ENCODE measurements at regions not wholly inside any gene's neighbourhood (a gene's known extent, or its start where the extent isn't known, plus 50 kb on each side); places are given as distances from the start of the nearest gene placed in this dataset.

DNA sequence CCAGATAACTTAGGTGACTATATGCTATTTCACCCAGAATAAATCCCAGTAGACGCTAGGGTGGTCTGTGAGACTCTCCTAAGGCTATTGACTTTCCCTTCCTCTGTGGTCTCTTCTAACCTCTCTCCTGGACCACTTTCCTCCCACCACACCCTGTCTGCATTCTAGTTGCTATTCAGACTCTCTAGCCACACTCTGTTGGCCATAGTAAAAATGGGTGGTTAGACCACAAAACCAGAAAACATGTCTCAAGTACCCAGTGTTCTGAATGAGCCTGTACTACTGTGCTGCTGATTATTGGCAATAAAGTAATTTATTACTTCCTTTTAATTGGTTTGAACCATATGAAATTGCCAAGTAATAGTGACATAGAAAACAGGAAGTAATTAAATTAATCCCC, 240.8 kb downstream of the KIF20B start:
- no peak overlapping the region for H3K4me3 ChIP-seq
- 0 to 93% (median 89%) methylated on average over 1 of the region's 1 CpG for WGBS, 3 donors

DNA sequence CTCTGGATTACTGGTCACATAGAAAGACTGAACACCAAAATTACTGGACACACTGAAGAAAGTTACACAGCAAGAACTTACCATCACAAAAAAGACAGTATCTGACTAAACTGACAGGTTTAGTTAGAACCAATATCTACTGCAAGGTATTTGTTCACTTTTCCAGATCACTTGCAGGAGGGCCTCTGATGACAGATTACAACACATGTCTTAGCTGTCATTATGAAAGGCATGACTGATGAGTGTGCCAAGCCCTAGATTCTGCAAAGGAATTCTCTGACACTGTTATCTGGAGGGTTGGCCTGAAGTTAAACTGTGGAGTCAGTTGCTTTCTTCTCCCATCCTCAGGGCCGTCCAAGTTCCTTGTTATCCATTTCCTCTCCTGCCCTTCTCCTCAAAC, 242.7 kb downstream of the KIF20B start:
- WGBS, 3 donors, result 33 to 48% (median 42%) methylated on average over 1 of the region's 1 CpG
- intact Hi-C loops (cut with DNase I), result no loop called here
- no peaks in the 10 kb centered on the region for H3K27me3 ChIP-seq (ENCODE audit: insufficient read depth in 3 of 3, low read length in 2 of 3)
- ATAC-seq (no peak), DNase-seq (no peak)
- TF ChIP-seq, protein P1, sequence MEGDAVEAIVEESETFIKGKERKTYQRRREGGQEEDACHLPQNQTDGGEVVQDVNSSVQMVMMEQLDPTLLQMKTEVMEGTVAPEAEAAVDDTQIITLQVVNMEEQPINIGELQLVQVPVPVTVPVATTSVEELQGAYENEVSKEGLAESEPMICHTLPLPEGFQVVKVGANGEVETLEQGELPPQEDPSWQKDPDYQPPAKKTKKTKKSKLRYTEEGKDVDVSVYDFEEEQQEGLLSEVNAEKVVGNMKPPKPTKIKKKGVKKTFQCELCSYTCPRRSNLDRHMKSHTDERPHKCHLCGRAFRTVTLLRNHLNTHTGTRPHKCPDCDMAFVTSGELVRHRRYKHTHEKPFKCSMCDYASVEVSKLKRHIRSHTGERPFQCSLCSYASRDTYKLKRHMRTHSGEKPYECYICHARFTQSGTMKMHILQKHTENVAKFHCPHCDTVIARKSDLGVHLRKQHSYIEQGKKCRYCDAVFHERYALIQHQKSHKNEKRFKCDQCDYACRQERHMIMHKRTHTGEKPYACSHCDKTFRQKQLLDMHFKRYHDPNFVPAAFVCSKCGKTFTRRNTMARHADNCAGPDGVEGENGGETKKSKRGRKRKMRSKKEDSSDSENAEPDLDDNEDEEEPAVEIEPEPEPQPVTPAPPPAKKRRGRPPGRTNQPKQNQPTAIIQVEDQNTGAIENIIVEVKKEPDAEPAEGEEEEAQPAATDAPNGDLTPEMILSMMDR (IDR thresholded peaks at IDR 0.05), result no peak
- no peak overlapping the region for H3K27ac ChIP-seq
- H3K4me1 ChIP-seq, result no peaks in the 10 kb centered on the region
- H3K4me3 ChIP-seq, result no peak overlapping the region
- no peaks in the 10 kb centered on the region for H3K9me3 ChIP-seq
- no peaks in the 10 kb centered on the region for H3K36me3 ChIP-seq (ENCODE audit: insufficient read depth in 1 of 2, low read depth in 1 of 2)

More for the DNA sequence above, 240.8 kb downstream of the KIF20B start:
- intact Hi-C loops (cut with DNase I), result no loop called here
- TF ChIP-seq, protein P1 (IDR thresholded peaks at IDR 0.05), result no peak
- no peaks in the 10 kb centered on the region for H3K4me1 ChIP-seq
- no peak for DNase-seq
- H3K27me3 ChIP-seq (ENCODE audit: insufficient read depth in 3 of 3, low read length in 2 of 3), result no peaks in the 10 kb centered on the region
- no peaks in the 10 kb centered on the region for H3K9me3 ChIP-seq
- H3K27ac ChIP-seq, result no peak overlapping the region
- no peaks in the 10 kb centered on the region for H3K36me3 ChIP-seq (ENCODE audit: insufficient read depth in 1 of 2, low read depth in 1 of 2)
- no peak for ATAC-seq

DNA sequence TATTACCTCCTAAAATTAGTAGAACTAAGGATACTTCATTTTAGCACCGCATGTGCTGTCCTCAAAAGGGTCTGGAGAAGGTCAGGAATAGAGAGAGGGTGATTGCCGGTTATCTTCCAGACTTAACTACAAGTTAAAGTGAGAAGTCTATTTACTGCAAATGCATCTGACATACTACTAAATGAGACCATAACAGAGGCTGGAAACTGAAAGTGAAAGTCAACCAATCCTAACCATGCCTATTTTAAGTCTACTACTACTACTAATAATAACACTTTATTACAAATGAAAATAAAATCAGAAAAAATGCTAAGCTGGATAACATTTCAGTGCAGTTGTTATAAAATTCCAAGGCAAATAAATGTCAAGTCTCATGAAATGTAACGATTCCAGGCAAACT, 244.7 kb downstream of the KIF20B start:
- no peak for ATAC-seq

DNA sequence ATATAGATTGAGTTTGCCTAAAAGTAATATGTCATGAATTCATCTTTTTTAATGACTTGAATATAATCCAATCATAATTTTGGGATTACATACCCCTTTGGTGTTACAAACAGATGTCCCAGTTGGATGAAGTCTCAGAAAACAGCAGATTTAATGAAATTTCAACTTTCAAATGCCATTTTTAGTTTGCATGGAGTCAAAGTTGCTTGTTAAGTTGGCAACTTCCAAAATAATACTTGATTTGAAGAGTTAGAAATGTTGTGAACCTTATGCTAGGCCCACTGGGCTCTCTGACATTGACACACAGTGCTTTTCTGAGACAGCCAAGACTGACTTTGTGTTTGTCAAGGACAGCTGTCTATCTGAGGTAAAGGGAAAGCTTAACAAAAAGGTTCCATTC, 248.1 kb downstream of the KIF20B start:
- H3K27ac ChIP-seq, result no peak overlapping the region
- no peaks in the 10 kb centered on the region for H3K9me3 ChIP-seq
- TF ChIP-seq, protein P1 (IDR thresholded peaks at IDR 0.05), result no peak

More for the DNA sequence above, 244.7 kb downstream of the KIF20B start:
- TF ChIP-seq, protein P1 (IDR thresholded peaks at IDR 0.05), result no peak
- H3K4me3 ChIP-seq, result no peak overlapping the region
- no peak for DNase-seq
- H3K9me3 ChIP-seq, result no peaks in the 10 kb centered on the region
- no peak overlapping the region for H3K27ac ChIP-seq
- no peaks in the 10 kb centered on the region for H3K4me1 ChIP-seq
- intact Hi-C loops (cut with DNase I), result no loop called here
- H3K27me3 ChIP-seq (ENCODE audit: insufficient read depth in 3 of 3, low read length in 2 of 3), result no peaks in the 10 kb centered on the region
- H3K36me3 ChIP-seq (ENCODE audit: insufficient read depth in 1 of 2, low read depth in 1 of 2), result no peaks in the 10 kb centered on the region
- WGBS, 3 donors, result 48 to 62% (median 54%) methylated on average over 3 of the region's 3 CpGs

DNA sequence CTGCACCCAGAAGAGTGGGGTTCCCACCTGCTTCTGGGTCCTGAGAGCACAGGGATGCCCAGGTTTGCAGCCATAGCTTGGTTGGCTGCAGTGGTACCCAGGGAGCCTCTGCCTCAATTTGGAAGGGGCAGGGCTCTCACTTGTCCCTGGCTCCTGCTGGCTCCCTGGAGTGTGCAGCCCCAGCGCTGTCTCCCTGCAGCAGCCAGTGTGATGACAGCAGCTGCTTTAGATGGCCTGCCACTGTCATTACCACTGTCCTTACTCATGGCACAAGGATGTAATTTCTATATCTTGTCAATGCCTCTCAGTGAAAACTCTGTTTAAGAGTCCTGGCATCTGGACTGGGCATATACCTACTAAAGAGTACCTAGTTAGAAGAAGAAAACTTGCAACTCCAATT, 250.9 kb downstream of the KIF20B start:
- DNase-seq (no peak), ATAC-seq (no peak)
- H3K36me3 ChIP-seq (ENCODE audit: insufficient read depth in 1 of 2, low read depth in 1 of 2), result no peaks in the 10 kb centered on the region
- no peaks in the 10 kb centered on the region for H3K4me1 ChIP-seq
- H3K4me3 ChIP-seq, result no peak overlapping the region
- TF ChIP-seq, protein P1 (IDR thresholded peaks at IDR 0.05), result no peak
- no peaks in the 10 kb centered on the region for H3K27me3 ChIP-seq (ENCODE audit: insufficient read depth in 3 of 3, low read length in 2 of 3)
- no peaks in the 10 kb centered on the region for H3K9me3 ChIP-seq
- intact Hi-C loops (cut with DNase I), result no loop called here
- 62 to 83% (median 78%) methylated on average over 1 of the region's 1 CpG for WGBS, 3 donors
- no peak overlapping the region for H3K27ac ChIP-seq

More for the DNA sequence above, 248.1 kb downstream of the KIF20B start:
- DNase-seq (no peak), ATAC-seq (no peak)
- H3K4me3 ChIP-seq, result no peak overlapping the region
- no peaks in the 10 kb centered on the region for H3K27me3 ChIP-seq (ENCODE audit: insufficient read depth in 3 of 3, low read length in 2 of 3)
- intact Hi-C loops (cut with DNase I), result no loop called here
- no peaks in the 10 kb centered on the region for H3K4me1 ChIP-seq
- no peaks in the 10 kb centered on the region for H3K36me3 ChIP-seq (ENCODE audit: insufficient read depth in 1 of 2, low read depth in 1 of 2)
